ENCODE measurements at regions not wholly inside any gene's neighbourhood (a gene's known extent, or its start where the extent isn't known, plus 50 kb on each side); places are given as distances from the start of the nearest gene placed in this dataset.

DNA sequence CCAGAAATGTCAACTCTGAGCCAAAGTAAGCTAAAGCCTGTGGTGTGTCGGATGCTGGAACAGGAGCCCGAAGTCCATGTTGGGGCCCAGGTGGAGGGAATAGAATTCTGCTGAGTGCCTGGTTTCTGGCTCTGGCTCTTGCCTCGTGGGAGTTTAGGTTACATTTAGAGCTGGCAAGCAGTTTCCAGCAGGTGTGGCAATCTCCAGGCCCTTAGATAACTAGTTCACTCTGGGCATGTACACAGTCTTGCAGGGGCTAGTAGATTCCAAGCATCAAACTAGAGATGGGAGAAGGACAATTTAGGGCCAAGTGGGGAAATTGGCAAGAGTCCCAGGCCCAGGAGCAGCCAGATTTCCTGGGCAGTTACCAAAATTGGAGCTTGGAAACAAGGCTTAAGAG, 56.3 kb upstream of the STOX2 start:
- no peak overlapping the region for H3K27ac ChIP-seq
- no peaks in the 10 kb centered on the region for H3K9me3 ChIP-seq
- no peak for TF ChIP-seq CTCF (IDR thresholded peaks at IDR 0.05)
- no peaks in the 10 kb centered on the region for H3K36me3 ChIP-seq
- DNase-seq, result no peak
- H3K4me3 ChIP-seq, result no peak overlapping the region
- H3K4me1 ChIP-seq, result no peaks in the 10 kb centered on the region
- H3K27me3 ChIP-seq (ENCODE audit: low read depth), result no peaks in the 10 kb centered on the region
- intact Hi-C loops (cut with DNase I), result loop anchor here (10.0 kb wide), 1 partner anchor 256 kb away; no protein-coding TSS in a partner anchor
- peak; percentile 21 to 48 for ATAC-seq

DNA sequence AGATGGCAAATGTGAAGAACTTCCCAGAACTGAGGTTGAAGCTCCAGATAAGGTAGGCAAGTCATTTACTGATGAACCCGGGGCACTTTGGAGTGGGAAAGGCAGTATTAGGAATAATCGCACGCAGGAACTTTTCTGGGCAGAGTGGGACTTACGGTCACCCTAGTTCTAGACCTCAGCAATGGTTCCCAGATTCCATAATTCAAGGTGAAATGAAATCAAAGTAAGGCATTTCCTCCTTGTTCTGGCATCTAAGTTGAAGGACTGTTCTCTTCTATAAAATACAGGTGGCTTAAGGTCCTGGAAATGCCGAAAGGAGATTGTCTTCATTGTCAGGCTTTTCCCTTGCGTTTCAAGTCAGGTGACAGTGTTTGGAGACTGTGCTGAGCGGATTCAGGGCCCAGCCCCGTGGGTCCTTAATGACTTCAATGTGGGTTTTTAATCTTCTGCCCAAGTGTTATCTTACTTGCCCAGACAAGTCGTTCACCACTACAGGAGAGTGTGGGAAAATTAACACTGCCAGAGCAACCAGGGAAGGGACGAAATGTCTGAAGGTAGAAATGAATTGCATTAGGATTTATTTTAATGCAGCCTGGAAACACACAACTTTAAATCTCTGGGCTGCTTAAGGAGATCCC, 52.1 kb upstream of the STOX2 start:
- ATAC-seq, result no peak

GRCh38 chr4:183853548-183853940, 51.6 kb upstream of the STOX2 start:
- no peaks in the 10 kb centered on the region for H3K4me1 ChIP-seq
- ATAC-seq (no peak), DNase-seq (no peak)
- no peaks in the 10 kb centered on the region for H3K9me3 ChIP-seq
- no peaks in the 10 kb centered on the region for H3K36me3 ChIP-seq
- no peak overlapping the region for H3K4me3 ChIP-seq
- no peak for TF ChIP-seq CTCF (IDR thresholded peaks at IDR 0.05)
- no peaks in the 10 kb centered on the region for H3K27me3 ChIP-seq (ENCODE audit: low read depth)
- intact Hi-C loops (cut with DNase I), result no loop called here
- no peak overlapping the region for H3K27ac ChIP-seq

More for the DNA sequence above, 52.1 kb upstream of the STOX2 start:
- no peaks in the 10 kb centered on the region for H3K9me3 ChIP-seq
- DNase-seq, result no peak
- no peak overlapping the region for H3K27ac ChIP-seq
- H3K27me3 ChIP-seq (ENCODE audit: low read depth), result no peaks in the 10 kb centered on the region
- no peaks in the 10 kb centered on the region for H3K36me3 ChIP-seq
- no peak for TF ChIP-seq CTCF (IDR thresholded peaks at IDR 0.05)
- H3K4me1 ChIP-seq, result no peaks in the 10 kb centered on the region
- intact Hi-C loops (cut with DNase I), result no loop called here
- no peak overlapping the region for H3K4me3 ChIP-seq

Measured in lower lobe of right lung (tissue), 2 donors.